PC-9 (cell line): ENCODE measurements at regions not wholly inside any gene's neighbourhood (a gene's known extent, or its start where the extent isn't known, plus 50 kb on each side); places are given as distances from the start of the nearest gene placed in this dataset.

ENCODE experiments used
- BruUV-seq: library from RNA; stranded (reverse); fragments of 400-500 nt; replicated peaks from 2 replicates; lab custom pipeline; 2021; lab: Mats Ljungman, UMichigan
- CTCF ChIA-PET: fragments of 300-600 bp; sonication (Branson Sonifier 250); formaldehyde crosslinking; loops from one replicate; lab custom pipeline; 2022; ENCODE audit warnings: antibody characterized with exemption; lab: Charles Lee
- POLR2A ChIA-PET: fragments of 300-600 bp; sonication (Branson Sonifier 250); formaldehyde crosslinking; loops from one replicate; lab custom pipeline; 2022; ENCODE audit warnings: antibody characterized with exemption; ENCODE audit not compliant: unreplicated experiment; lab: Charles Lee
- DNase-seq, 2 experiments: peaks; one replicate each; pipeline versions ENCODE4 v3.0.0 to v3.0.0-alpha.2; 2015 to 2022; ENCODE audit warnings: mixed read lengths in 1 of 2
- H2AFZ ChIP-seq: fragments of 200-600 bp; sonication (generic); 2 replicates; pipeline ENCODE4 v1.8.1; 2017; ENCODE audit warnings: antibody characterized with exemption
- H3F3A ChIP-seq: fragments of 200-600 bp; sonication (generic); 2 replicates; pipeline ENCODE4 v1.8.1; 2017; ENCODE audit warnings: antibody characterized with exemption, mild to moderate bottlenecking, low read depth; ENCODE audit not compliant: insufficient read depth
- H3K27ac ChIP-seq: fragments of 200-600 bp; sonication (generic); 2 replicates; pipeline ENCODE4 v1.6.1; 2016; ENCODE audit warnings: mixed run types
- H3K27me3 ChIP-seq: fragments of 200-600 bp; sonication (generic); 2 replicates; pipeline ENCODE4 v1.6.1; 2016; ENCODE audit warnings: low read depth, mixed run types; ENCODE audit not compliant: insufficient read depth
- H3K36me3 ChIP-seq: fragments of 200-600 bp; sonication (generic); 2 replicates; pipeline ENCODE4 v1.6.1; 2016; ENCODE audit warnings: low read depth, mixed run types
- H3K4me1 ChIP-seq: fragments of 200-600 bp; sonication (generic); replicated peaks from 2 replicates; pipeline ENCODE4 v1.6.1; 2016; ENCODE audit warnings: mixed run types; ENCODE audit not compliant: insufficient read depth
- H3K4me2 ChIP-seq: fragments of 200-600 bp; sonication (generic); 2 replicates; pipeline ENCODE4 v1.6.1; 2017; ENCODE audit warnings: mixed run types
- H3K4me3 ChIP-seq: fragments of 200-600 bp; sonication (generic); 2 replicates; pipeline ENCODE4 v1.6.1; 2016; ENCODE audit warnings: mixed run types
- H3K79me2 ChIP-seq: fragments of 200-600 bp; sonication (generic); 2 replicates; pipeline ENCODE4 v1.6.1; 2017; ENCODE audit warnings: low read depth, mixed run types
- H3K9me2 ChIP-seq: fragments of 200-600 bp; sonication (generic); 2 replicates; pipeline ENCODE4 v1.8.1; 2017; ENCODE audit warnings: mild to moderate bottlenecking; ENCODE audit not compliant: insufficient read depth
- H3K9me3 ChIP-seq: fragments of 200-600 bp; sonication (generic); 2 replicates; pipeline ENCODE4 v1.8.1; 2016; ENCODE audit warnings: low read depth; ENCODE audit not compliant: insufficient read depth
- H4K20me1 ChIP-seq: fragments of 200-600 bp; sonication (generic); 2 replicates; pipeline ENCODE4 v1.8.1; 2017; ENCODE audit not compliant: insufficient read depth
- CTCF ChIP-seq: fragments of 200-600 bp; sonication (generic); conservative IDR thresholded peaks from 2 replicates; pipeline ENCODE4 v1.6.1; 2017; ENCODE audit warnings: mixed run types, antibody characterized with exemption, mild to moderate bottlenecking, moderate library complexity
- EZH2 ChIP-seq: fragments of 200-600 bp; sonication (generic); IDR thresholded peaks from 2 replicates; pipeline ENCODE4 v1.8.0; 2017; ENCODE audit warnings: antibody characterized with exemption, low read depth
- intact Hi-C: fragments of 100-400 bp; cut with micrococcal nuclease; formaldehyde crosslinking; loops from one replicate; pipeline ENCODE4 v1.10.0; 2022; ENCODE audit not compliant: unreplicated experiment

DNA sequence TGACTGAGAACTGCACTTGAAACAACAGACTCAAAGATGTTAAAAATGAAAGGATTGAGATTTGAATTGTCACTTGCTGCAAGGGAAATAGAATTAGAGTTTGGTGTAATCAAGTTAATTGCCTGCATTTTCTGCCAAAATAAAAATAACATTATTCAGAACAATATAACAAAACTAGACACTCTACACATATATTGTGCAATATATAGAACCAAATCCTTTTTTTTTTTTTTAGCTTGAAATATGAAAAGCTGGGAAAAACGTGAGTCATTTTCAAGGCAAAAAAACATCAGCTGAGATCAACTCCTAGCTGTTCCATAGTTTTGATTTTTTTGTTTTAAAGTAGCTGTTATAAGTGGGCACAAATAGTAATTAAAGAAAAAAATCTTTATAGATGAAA is 561.5 kb downstream of the DNAJB9 start:
- Histone ChIP-seq H3K9me2 (no peaks in the 10 kb centered on the region), H3K79me2 (no peaks in the 10 kb centered on the region)
- CTCF ChIA-PET, result no interaction called here

GRCh38 chr7:109136893-109137292 is 567.2 kb downstream of the DNAJB9 start:
- no TSS peak for BruUV-seq
- Histone ChIP-seq H2AFZ (no peak overlapping the region), H3F3A (no peaks in the 10 kb centered on the region), H4K20me1 (no peaks in the 10 kb centered on the region), H3K4me3 (no peak overlapping the region), H3K27ac (no peak overlapping the region), H3K36me3 (no peaks in the 10 kb centered on the region), H3K4me1 (no peaks in the 10 kb centered on the region), H3K27me3 (no peaks in the 10 kb centered on the region), H3K79me2 (no peaks in the 10 kb centered on the region), H3K9me2 (no peaks in the 10 kb centered on the region), H3K4me2 (no peak overlapping the region), H3K9me3 (no peaks in the 10 kb centered on the region; the same call in 1 of the 2 replicates)
- POLR2A ChIA-PET, result no interaction called here
- DNase-seq, result no peak
- CTCF ChIA-PET, result no interaction called here
- intact Hi-C loops, result no loop called here
- no peak for TF ChIP-seq CTCF
- TF ChIP-seq EZH2, result no peak

More for the DNA sequence above, 561.5 kb downstream of the DNAJB9 start:
- H3F3A ChIP-seq, result no peaks in the 10 kb centered on the region
- DNase-seq, result no peak
- POLR2A ChIA-PET, result no interaction called here
- H3K27ac ChIP-seq, result no peak overlapping the region
- H3K4me3 ChIP-seq, result no peak overlapping the region
- no peaks in the 10 kb centered on the region for H3K27me3 ChIP-seq
- no peak overlapping the region for H3K4me2 ChIP-seq
- no peaks in the 10 kb centered on the region for H4K20me1 ChIP-seq
- H3K4me1 ChIP-seq, result no peaks in the 10 kb centered on the region
- H2AFZ ChIP-seq, result no peak overlapping the region
- BruUV-seq, result no TSS peak
- H3K9me3 ChIP-seq, result no peaks in the 10 kb centered on the region; the same call in 1 of the 2 replicates
- intact Hi-C loops, result no loop called here
- TF ChIP-seq CTCF (no peak), EZH2 (no peak)
- H3K36me3 ChIP-seq, result no peaks in the 10 kb centered on the region

DNA sequence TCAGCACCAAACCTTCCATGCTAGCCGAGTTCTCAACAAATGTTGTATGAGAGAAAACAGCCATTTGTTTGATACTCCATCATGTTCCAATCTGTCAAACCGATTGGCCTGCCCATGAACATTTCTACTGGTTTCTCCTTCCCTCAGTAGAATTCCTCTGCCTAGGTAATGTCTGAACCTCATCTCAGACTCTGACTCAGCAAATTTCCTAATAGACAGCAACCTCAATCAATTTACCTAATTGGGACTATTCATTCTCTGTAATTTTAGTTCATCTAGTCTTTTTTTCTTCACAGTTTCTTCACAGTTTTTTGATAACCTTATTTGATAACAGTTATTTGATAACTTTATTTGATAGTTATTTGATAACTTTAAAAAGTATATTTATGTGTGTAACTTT is 585.1 kb downstream of the DNAJB9 start:
- Histone ChIP-seq H3K27ac (no peak overlapping the region), H3K4me1 (no peaks in the 10 kb centered on the region), H2AFZ (no peak overlapping the region), H3K9me2 (no peaks in the 10 kb centered on the region; the same call in 1 of the 2 replicates), H3K4me2 (no peak overlapping the region), H3K27me3 (no peaks in the 10 kb centered on the region), H3F3A (no peaks in the 10 kb centered on the region), H3K4me3 (no peak overlapping the region), H3K79me2 (no peaks in the 10 kb centered on the region), H4K20me1 (no peaks in the 10 kb centered on the region), H3K9me3 (no peaks in the 10 kb centered on the region), H3K36me3 (no peaks in the 10 kb centered on the region)
- TF ChIP-seq CTCF (no peak), EZH2 (no peak)
- no TSS peak for BruUV-seq
- ChIA-PET CTCF (no interaction called here), POLR2A (no interaction called here)
- no peak for DNase-seq
- intact Hi-C loops, result no loop called here
